ENCODE measurements at regions not wholly inside any gene's neighbourhood (a gene's known extent, or its start where the extent isn't known, plus 50 kb on each side); places are given as distances from the start of the nearest gene placed in this dataset.

DNA sequence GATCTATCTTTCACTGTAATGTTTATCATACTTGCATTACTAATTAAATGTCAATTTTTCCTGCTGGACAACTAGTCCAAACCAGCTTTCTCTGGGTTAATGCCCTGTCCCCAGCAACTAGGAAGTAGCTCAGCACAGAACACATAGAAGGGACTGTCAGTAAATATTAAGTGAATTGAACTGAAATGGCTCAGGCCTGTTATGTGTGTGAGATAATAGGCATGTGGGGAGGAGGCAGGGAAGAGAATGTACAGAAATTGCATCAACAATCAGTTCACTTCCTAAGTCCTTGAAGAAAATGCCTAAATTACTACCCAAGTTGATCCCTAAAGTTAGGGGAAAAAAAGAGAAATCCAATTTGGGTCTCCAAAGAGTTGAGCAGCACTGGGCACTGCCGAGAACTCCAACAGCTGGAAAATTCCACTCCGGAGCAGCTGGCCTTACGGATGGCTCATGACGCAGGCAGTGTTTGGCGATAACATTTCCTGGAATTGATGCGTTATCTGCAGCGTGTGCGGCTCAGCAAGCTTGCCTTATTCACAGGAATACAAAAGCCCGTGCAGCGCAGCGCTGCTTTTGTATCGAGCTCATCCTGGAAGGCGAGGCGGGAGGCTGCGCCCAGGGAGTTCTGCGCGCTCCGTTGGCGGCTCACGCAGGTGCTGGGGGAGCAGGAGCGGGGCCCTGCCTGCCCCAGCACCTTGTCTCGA is 297.3 kb upstream of the LCORL start:
- no peak for DNase-seq (ENCODE audit: low read depth)

DNA sequence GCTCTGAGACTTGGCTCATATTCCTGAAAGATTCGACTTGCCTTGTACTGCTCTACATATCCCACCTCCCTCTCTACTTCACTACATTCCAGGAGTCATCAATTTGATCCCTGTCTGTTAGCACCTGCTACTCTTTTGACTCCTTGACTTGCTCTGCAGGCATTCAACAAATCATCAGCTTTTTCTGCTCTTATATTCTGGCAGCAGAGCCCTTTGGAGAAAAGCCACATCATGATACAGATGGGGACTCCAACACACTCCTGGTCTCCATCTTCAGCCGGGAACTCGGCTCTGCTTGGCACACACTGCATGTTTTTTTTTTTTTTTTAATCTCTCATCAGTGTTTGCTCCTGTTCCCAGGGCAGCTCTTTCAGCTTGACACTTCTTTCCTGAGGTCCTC is 293.2 kb upstream of the LCORL start:
- no peak for DNase-seq (ENCODE audit: low read depth)

DNA sequence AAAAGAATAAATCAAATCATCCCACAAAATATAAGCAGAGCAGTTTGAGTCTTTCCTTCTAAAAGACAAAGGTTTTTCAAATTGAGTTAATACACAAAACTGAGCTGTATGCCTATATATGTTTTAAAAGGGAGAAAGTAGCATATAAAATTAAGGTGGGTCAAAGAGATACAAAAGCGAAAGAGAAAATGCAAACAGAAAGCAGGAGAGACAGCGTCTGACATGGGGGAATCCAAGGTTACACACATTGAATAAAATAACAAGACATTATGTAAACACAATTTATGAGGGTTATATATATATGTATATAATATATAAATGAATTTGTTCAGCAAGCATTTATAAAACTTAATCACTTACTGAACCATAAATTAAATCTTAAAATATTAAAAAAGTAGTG is 276.1 kb upstream of the LCORL start:
- no peak for DNase-seq (ENCODE audit: low read depth)

DNA sequence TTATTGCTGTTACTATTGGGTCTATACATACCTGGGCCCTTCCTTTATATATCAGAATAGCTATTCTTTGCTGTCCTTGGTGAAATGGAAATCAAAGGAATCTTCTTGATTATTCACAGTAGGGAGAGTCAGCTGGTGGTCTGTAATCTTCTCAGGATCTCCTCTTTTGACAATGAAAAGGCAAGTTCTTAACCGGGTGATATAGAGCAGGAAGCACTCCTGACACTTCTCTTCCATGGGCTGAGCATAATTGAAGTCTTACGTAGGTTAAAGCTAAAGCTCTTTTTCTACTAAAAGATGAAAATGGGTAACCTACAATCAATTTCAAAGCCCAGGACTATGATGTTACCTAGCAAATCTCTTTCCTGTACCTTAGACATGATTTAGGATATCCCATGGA is 274.9 kb upstream of the LCORL start:
- DNase-seq (ENCODE audit: low read depth), result no peak

DNA sequence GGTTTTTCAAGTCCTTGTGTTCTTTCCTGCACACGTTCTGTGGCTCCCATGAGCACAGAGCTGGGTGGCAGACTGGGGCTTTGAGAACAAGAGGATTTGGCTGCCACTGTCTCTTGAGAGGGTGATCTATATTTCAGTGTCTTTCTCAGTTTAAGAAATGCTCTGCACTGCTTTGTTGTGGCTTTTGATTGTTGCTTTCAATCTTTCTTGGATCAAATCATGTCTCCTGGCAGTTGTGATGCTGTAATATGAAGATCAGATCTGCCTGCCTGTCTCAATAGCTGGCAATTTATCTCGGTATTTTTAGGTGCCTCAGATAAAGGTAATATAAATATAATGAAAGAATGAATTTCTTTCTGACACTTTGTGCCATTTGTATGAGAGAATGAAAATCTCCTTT is 273.3 kb upstream of the LCORL start:
- DNase-seq (ENCODE audit: low read depth), result no peak

DNA sequence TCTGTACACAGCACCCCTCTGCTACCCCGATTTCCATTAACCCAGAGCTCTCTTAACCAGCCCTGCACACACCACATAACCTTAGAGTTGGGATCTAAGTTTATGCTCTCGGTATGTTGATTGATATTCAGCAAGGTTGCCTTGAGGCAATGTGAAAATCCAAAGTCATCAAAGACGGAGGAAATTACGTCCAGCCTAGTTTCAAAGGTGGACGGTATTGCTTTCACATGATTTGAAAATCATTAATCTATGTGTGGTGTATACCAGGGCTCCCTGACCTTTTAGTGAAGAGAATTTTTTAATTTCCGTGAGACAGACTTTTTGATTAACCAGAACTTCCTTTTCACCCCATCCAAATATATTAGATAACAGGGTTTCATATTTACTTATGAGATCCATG is 272.5 kb upstream of the LCORL start:
- no peak for DNase-seq (ENCODE audit: low read depth)

DNA sequence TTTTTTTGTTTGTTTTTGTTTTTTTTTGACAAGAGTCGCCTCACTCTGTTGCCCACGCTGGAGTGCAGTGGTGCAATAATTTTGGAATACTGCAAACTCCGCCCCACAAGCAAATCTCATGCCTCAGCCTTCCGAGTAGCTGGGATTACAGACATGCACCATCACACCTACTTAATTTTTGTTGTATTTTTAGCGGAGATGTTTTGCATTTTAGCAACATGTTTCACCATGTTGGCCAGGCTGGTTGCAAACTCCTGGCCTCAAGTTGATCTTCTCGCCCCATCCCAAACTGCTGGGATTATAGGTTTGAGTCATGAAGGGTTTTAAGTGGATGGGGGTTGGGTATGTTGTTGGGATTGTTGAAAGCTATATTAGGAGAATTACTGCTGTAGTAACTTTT is 270.9 kb upstream of the LCORL start:
- no peak for DNase-seq (ENCODE audit: low read depth)

DNA sequence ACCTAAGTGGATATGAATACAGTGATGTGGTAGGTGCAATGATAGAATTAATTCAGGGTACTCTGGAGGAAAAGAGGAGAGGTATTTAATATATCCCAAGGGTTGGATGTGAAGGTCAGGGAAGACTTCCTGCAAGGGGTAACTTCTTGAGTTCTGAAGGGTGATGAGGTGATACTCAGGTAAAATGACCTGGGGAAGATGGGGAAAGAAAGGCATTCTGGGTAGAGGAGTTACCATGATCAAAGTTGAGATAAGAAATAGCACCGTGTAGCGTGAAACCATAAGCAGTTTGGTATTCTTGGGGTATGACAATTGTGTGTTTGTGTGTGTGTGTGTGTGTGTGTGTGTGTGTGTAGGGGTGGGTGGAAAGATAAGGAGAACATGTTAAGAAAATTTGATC is 270.4 kb upstream of the LCORL start:
- DNase-seq (ENCODE audit: low read depth), result no peak

DNA sequence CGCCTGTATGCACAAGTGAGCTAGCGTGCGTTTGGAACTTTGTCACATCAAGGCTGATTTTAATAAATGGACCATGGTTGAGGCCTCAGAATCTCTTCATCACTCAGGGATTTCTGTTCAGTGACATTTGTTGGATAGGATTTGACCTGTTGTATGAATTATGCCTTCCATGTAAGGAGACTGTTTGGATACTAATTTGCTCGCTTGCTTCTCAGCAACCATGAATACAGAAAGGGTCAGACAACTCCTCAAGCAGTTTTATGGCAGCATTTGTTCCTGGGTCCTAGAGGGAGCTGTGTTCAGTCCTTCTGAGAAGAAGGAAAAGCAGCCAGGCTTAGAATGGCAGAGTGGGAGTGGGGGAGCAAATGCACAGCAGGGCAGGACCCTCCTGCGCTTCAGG is 269.7 kb upstream of the LCORL start:
- no peak for DNase-seq (ENCODE audit: low read depth)

DNA sequence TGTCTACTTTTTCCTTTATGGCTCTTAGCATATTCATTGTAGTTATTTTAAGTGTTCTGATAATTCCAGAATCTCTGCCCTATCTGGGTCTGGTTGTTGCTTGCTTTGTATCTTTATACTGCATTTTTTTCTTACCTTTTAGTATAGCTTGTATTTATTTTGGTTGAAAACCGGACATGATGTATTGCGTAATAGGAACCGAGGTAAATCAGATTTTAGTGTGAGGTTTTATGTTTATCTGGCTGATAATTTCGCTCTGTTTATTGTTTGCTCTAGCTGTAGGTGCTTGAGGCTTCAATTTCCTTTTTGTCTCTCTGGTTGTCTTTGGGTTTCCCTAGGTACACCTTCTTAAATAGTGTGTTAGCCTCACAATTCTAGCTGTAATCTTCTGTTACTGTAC is 263.8 kb upstream of the LCORL start:
- DNase-seq (ENCODE audit: low read depth), result no peak

DNA sequence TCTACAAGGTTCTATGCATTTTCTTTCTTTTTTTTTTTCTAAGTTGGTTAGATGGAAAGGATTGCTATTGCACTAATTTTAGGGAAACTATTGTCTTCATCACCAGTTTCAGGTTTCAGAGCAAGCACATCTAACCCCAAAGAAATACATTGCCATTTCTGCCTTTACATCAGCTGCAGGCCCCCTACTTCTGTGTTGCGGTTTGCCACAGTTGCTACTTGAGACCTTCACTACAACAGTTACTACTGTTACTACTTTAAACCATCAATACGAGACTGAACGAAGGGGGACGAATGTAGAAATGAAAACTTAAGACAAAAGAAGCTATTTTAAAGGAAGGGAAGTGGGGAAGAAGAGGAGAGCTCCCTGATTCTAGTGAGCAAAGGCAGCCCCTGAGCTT is 256.7 kb upstream of the LCORL start:
- no peak for DNase-seq (ENCODE audit: low read depth)

DNA sequence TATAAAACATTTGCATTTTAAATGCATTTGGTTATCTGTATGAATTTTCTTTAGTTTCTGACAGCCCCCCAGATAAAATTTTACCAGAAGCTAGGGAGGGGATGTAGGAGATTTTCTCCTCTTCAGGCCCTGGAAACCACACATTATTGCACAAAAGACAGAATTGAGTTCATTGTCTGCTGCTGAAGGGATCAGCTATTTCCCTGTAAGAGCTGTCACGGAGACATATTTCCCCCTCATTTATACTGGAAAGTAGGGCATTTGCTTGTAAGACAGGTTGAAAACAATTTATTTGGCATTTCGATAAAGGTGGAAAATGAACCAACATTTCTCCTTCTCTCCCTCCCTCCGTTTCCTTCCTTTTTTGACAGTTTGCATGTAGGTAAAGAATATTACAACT is 241.3 kb upstream of the LCORL start:
- DNase-seq (ENCODE audit: low read depth), result no peak

DNA sequence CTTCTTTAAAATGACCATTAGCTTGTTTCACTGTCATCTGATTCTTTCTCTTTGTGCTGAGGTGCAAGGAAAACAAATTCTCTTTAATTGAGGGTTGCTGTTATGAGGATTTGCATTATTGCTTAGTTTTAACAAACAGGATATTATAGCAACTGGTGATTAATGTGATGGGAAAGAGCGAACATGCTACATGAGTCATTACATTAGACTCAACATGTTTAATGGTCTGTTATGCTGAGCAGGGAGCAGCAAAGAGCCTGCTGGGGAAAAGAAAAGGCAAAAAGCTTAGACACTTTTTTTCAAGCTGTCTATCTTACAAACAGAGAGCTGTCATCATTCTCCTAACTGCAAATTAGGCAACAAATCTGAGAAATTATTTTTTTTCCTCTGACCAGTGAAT is 230.5 kb upstream of the LCORL start:
- no peak for DNase-seq (ENCODE audit: low read depth)

DNA sequence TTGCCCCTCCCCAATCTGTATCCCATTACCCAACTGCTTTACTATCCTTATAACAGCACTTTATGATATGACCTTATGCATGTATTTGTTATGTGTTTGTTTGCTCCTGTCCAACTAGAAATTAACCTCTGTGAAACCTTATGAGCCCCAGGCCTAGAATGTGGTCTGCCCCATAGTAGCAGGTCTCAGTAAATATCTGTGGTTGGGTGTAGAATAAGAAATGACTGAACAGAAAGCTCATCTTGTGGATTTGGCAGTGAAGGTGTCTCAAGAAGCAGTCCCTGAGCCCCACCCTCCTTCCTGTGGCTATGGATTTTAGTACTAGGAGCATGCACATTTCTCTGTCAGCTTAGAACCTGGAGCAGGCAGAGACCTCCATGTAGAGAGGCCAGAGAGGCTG is 229.0 kb upstream of the LCORL start:
- DNase-seq (ENCODE audit: low read depth), result no peak

DNA sequence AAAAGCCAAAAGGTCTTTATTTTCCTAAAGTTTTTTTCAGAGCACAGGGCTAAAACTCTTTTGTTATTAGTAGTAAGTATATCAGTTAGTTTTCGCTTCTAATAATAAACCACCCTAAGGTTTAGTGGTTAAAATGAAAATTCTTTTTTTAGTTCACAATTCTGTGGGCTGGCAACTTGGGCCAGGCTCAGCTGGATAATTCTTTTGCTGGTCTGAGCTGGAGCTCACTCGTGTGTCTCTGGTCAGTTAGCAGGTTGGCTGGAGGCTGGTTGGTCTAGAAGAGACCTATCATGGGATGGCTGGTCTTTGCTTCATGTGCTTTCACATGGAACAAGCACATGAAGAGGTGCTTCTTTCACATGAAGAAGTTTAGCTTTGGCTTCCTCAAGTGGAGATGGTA is 227.1 kb upstream of the LCORL start:
- DNase-seq (ENCODE audit: low read depth), result no peak

DNA sequence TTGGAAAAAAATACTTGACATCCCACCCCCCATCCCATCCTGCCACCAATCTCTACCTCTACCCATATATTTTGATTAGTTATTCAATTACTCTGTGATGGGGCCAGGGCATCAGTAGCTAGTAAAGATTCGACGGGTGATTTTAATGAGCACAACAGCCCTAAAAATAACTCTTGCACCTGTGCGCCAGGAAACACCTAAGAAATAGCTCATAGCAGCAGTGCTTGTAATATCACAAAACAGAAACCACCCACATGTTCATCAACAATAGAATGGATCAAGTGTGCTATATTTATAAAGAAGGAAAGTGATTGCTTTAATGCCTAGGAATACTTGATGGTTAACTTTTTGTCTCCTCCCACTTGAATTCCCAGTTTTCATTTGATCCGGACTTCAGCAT is 225.6 kb upstream of the LCORL start:
- no peak for DNase-seq (ENCODE audit: low read depth)

DNA sequence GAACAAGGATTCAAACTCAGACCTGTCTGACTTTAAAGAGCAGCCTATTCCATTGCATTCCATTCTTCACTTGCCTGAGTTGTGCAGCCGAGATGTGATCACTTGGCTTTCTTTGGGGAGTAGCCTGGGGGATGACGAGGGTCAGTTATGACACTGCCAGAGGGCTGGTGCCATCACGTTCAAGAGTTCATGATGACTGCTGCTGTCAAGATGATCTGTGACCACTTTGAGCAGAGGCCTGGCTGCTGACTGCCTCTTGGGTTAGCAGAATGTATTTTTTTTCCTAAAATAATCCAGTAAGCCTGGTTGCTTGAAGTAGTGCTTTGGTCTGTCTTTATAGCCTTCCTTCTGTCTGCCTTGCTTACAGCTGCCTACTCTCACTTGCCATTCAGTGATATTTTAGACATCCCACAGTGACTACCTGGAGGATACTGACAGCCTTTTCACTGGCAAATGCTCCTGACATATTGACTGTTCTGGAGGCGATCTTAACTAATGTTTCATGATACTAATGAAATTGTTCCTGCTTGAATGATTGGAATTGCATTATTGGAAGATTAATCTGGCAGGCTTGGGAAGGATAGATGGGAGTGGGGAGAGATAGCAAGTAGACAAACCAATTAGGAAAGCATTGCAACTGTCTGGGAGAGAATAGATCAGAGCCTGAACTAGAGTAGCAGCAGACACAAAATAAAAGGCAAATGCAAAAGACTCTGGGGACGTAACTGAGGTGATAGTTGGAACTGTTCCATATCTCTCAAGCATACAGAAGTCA is 221.6 kb upstream of the LCORL start:
- no peak for DNase-seq (ENCODE audit: low read depth)

DNA sequence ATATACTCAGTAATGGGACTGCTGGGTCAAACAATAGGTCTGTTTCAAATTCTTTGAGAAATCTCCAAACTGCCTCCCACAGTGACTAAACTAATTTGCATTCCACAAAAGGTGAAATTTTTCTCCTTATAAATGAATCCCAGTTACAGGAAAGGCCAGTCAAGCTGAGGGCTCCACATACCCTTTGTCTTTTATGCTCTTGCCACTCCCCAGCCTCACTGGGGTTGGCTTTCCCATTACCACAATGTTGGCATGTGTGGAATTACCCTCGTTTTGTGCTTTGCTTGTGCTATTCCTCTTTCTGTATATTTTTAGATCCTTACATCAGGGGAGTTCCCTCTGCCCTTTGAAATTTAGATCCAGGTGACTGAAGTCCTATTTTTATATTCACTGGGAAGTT is 220.2 kb upstream of the LCORL start:
- no peak for DNase-seq (ENCODE audit: low read depth)

DNA sequence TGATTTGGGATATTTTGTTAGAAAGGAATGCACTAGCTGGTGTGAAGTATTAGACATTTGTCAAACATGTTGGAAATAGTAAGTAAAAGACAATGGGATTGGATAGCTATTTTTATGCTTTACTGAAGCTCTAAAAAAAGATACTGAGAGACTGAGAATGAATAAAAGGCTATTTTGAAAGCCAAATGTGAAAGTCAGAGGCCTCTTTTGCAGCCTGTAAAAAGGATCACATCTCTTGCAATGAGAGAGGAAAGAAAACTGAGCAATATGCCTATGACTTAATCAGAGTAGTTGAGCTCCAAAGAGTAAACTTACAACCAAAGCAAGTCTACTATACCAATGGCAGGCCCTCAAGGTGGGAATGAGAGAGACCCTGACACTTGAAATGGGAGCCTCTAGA is 212.6 kb upstream of the LCORL start:
- no peak for DNase-seq (ENCODE audit: low read depth)

DNA sequence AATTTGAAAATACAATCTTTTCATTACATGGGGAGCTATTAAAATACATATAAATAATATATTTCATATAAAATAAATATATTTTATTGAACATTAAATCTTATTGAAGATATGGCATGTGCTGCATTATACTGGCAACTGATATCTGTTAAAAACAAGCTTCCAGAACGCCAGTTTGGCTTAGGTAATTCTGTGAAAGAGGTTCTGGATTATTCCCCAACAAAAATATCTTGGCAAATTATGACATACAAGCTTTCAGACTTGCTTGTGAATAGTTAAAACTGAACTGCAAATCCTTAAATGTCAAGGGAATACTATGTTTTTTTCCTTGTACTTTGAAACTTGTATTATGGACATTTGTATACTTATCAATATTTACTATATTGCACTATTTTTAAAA is 210.2 kb upstream of the LCORL start:
- DNase-seq (ENCODE audit: low read depth), result no peak

DNA sequence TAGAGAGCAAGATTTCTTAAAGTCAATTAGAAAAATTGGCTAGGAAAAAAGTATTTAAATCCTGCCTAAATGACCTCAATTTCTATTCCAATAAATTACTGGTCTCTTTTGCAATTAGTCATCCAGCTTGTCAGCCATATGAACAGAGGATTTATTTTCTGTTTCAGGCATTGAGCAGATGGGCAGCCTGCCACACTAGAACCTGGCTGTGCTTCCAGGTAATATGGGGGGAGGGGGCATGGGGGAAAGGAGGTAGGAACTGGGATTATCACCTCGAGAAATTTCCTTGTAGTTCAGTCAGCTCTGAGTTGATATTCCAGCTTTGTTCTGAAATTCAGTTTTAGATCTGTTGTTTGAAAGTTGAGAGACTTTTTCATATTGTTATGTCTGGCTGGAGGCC is 206.3 kb upstream of the LCORL start:
- DNase-seq (ENCODE audit: low read depth), result no peak

DNA sequence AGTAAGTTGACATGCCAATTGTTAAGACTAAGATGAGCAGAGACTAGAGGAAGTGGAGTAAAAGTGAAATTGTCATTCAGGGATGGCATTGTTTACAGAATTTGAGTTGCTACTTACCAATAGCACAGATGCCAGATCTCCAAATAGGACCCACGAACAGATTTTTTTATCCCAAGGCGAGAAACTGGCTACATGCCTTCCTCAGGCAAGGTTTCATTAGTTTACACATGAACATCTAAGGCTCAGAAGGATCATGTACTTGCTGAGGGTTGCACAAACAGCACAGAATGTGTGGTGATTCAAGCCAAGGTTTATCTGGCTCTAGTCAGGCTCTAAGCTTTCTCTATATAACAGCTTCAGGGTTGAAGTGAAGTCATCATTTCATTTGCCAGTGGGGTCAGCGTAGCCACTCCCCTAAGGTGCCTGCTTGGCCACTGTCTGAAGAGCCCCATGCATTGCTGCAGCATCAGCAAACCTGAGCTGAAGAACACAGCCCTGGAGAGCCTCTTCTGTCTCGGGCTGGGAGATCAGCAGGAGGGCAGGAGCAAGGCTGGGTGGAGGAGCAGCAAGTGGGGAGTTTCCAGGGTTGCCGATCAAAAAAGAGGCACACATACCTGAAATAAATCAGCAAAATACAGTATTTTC is 193.0 kb upstream of the LCORL start:
- no peak for DNase-seq (ENCODE audit: low read depth)
